DOHH2 (cell line): ENCODE measurements at regions not wholly inside any gene's neighbourhood (a gene's known extent, or its start where the extent isn't known, plus 50 kb on each side); places are given as distances from the start of the nearest gene placed in this dataset.

Experiments used
- EZH2phosphoT487 ChIP-seq: fragments of 200-600 bp; sonication (generic); IDR thresholded peaks from 2 replicates; pipeline ENCODE4 v1.6.1; 2017; ENCODE audit warnings: borderline replicate concordance, mild to moderate bottlenecking, antibody characterized with exemption, low read length, moderate library complexity, mixed read lengths
- TF ChIP-seq, protein P1 (sequence below): fragments of 200-600 bp; sonication (generic); IDR thresholded peaks from one replicate; pipeline ENCODE4 v1.5.1; 2014; ENCODE audit warnings: antibody characterized with exemption, mild to moderate bottlenecking, low read depth, low read length; ENCODE audit not compliant: poor library complexity, severe bottlenecking

DNA sequence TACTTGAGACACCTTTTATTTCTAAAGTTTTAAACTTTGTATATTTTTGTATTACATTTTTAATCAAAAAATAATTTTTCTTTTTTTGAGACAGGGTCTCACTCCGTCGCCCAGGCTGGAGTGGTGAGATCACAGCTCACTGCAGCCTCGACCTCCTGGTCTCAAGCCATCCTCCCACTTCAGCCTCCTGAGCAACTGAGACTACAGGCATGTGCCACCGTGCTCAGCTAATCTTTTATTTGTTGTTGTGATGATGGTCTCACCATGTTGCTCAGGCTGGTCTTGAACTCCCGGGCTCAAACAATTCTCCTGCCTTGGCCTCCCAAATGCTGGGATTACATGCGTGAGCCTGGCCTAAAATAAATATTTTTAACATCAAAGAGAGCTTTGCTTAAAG lies 218.7 kb upstream of the SH3BP4 start:
- TF ChIP-seq, protein P1, sequence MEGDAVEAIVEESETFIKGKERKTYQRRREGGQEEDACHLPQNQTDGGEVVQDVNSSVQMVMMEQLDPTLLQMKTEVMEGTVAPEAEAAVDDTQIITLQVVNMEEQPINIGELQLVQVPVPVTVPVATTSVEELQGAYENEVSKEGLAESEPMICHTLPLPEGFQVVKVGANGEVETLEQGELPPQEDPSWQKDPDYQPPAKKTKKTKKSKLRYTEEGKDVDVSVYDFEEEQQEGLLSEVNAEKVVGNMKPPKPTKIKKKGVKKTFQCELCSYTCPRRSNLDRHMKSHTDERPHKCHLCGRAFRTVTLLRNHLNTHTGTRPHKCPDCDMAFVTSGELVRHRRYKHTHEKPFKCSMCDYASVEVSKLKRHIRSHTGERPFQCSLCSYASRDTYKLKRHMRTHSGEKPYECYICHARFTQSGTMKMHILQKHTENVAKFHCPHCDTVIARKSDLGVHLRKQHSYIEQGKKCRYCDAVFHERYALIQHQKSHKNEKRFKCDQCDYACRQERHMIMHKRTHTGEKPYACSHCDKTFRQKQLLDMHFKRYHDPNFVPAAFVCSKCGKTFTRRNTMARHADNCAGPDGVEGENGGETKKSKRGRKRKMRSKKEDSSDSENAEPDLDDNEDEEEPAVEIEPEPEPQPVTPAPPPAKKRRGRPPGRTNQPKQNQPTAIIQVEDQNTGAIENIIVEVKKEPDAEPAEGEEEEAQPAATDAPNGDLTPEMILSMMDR = no peak
- TF ChIP-seq EZH2phosphoT487 = no peak
